GM23338 (cell line): ENCODE measurements at regions not wholly inside any gene's neighbourhood (a gene's known extent, or its start where the extent isn't known, plus 50 kb on each side); places are given as distances from the start of the nearest gene placed in this dataset.

Experiments used
- CREB1 ChIP-seq: fragments of 250-450 bp; sonication (Bioruptor Pico); IDR thresholded peaks from 2 replicates; pipeline ENCODE4 v1.5.0; 2020; ENCODE audit warnings: low read depth, mild to moderate bottlenecking, moderate library complexity
- EZH2 ChIP-seq: fragments of 200-600 bp; sonication (generic); IDR thresholded peaks from one replicate; pipeline ENCODE4 v1.8.0; 2017; ENCODE audit warnings: antibody characterized with exemption, mild to moderate bottlenecking, low read depth; ENCODE audit not compliant: unreplicated experiment
- EZH2phosphoT487 ChIP-seq: fragments of 200-600 bp; sonication (generic); IDR thresholded peaks from one replicate; pipeline ENCODE4 v1.8.1; 2018; ENCODE audit warnings: antibody characterized with exemption; ENCODE audit not compliant: unreplicated experiment
- JUNB ChIP-seq: IDR thresholded peaks from one replicate; pipeline ENCODE4 v1.6.1; 2016; ENCODE audit warnings: antibody characterized with exemption; ENCODE audit not compliant: unreplicated experiment
- POLR2AphosphoS5 ChIP-seq: IDR thresholded peaks from 2 replicates; pipeline ENCODE4 v1.6.1; 2016; ENCODE audit warnings: antibody characterized with exemption, low read depth
- STAT1 ChIP-seq: IDR thresholded peaks from one replicate; pipeline ENCODE4 v1.6.1; 2016; ENCODE audit warnings: antibody characterized with exemption; ENCODE audit not compliant: unreplicated experiment
- TF ChIP-seq, protein P1 (sequence below), 2 experiments: fragments of 200-600 bp in 1 of 2; sonication (generic) in 1 of 2; conservative IDR thresholded peaks; 2 replicates each; pipeline versions ENCODE4 v1.5.1 to v1.6.1; 2016 to 2017; ENCODE audit warnings: antibody characterized with exemption in 2 of 2, low read depth in 2 of 2, mild to moderate bottlenecking in 2 of 2, moderate library complexity in 1 of 2
- TF ChIP-seq, protein P2 (sequence below): IDR thresholded peaks from one replicate; pipeline ENCODE4 v1.6.1; 2018; ENCODE audit warnings: antibody characterized with exemption; ENCODE audit not compliant: unreplicated experiment

DNA sequence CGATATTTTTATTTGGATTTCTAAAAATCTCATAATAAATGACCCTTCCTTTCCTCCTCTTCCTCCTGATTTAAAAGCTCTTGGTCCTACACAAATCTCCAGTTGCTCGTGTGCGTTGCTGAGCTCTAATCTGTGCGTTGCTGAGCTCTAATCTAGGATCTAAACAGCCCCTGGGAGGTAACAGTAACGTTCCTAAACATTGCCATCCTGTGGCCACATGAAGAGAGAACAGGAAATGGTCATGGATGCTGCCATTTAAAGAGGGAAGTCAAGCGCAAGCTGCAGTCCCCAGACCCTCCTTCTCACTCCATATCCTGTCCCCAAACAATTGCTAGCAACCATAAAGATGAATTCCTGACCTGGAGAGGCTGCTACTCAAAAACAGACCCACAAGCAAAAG lies 170.8 kb downstream of the NUFIP1 start:
- TF ChIP-seq, protein P1, sequence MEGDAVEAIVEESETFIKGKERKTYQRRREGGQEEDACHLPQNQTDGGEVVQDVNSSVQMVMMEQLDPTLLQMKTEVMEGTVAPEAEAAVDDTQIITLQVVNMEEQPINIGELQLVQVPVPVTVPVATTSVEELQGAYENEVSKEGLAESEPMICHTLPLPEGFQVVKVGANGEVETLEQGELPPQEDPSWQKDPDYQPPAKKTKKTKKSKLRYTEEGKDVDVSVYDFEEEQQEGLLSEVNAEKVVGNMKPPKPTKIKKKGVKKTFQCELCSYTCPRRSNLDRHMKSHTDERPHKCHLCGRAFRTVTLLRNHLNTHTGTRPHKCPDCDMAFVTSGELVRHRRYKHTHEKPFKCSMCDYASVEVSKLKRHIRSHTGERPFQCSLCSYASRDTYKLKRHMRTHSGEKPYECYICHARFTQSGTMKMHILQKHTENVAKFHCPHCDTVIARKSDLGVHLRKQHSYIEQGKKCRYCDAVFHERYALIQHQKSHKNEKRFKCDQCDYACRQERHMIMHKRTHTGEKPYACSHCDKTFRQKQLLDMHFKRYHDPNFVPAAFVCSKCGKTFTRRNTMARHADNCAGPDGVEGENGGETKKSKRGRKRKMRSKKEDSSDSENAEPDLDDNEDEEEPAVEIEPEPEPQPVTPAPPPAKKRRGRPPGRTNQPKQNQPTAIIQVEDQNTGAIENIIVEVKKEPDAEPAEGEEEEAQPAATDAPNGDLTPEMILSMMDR (conservative IDR thresholded peaks at IDR 0.05; ENCODE audit: low read depth in 2 of 2), result peak; percentile 62 to 76
- TF ChIP-seq POLR2AphosphoS5, result no peak
- TF ChIP-seq CREB1 (CRISPR knock-in tag), result no peak
- no peak for TF ChIP-seq JUNB
- no peak for TF ChIP-seq EZH2
- TF ChIP-seq, protein P2, sequence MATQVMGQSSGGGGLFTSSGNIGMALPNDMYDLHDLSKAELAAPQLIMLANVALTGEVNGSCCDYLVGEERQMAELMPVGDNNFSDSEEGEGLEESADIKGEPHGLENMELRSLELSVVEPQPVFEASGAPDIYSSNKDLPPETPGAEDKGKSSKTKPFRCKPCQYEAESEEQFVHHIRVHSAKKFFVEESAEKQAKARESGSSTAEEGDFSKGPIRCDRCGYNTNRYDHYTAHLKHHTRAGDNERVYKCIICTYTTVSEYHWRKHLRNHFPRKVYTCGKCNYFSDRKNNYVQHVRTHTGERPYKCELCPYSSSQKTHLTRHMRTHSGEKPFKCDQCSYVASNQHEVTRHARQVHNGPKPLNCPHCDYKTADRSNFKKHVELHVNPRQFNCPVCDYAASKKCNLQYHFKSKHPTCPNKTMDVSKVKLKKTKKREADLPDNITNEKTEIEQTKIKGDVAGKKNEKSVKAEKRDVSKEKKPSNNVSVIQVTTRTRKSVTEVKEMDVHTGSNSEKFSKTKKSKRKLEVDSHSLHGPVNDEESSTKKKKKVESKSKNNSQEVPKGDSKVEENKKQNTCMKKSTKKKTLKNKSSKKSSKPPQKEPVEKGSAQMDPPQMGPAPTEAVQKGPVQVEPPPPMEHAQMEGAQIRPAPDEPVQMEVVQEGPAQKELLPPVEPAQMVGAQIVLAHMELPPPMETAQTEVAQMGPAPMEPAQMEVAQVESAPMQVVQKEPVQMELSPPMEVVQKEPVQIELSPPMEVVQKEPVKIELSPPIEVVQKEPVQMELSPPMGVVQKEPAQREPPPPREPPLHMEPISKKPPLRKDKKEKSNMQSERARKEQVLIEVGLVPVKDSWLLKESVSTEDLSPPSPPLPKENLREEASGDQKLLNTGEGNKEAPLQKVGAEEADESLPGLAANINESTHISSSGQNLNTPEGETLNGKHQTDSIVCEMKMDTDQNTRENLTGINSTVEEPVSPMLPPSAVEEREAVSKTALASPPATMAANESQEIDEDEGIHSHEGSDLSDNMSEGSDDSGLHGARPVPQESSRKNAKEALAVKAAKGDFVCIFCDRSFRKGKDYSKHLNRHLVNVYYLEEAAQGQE, result no peak
- TF ChIP-seq STAT1, result no peak
- no peak for TF ChIP-seq EZH2phosphoT487
